WTC11 (cell line): ENCODE measurements at regions not wholly inside any gene's neighbourhood (a gene's known extent, or its start where the extent isn't known, plus 50 kb on each side); places are given as distances from the start of the nearest gene placed in this dataset.

Source experiments
- AR ChIP-seq: fragments of 250-450 bp; sonication (Bioruptor Pico); IDR thresholded peaks from 2 replicates; pipeline ENCODE4 v1.9.0; 2021; ENCODE audit warnings: mild to moderate bottlenecking
- CREB1 ChIP-seq: sonication (generic); formaldehyde crosslinking; IDR thresholded peaks from 2 replicates; pipeline ENCODE4 v1.8.0; 2023; ENCODE audit warnings: mild to moderate bottlenecking, missing genetic modification reagents
- CTCF ChIP-seq: fragments of 200-600 bp; IDR thresholded peaks from 2 replicates; pipeline ENCODE4 v1.8.0; 2022; ENCODE audit warnings: antibody characterized with exemption
- ESRRA ChIP-seq: sonication (generic); formaldehyde crosslinking; IDR thresholded peaks from 2 replicates; pipeline ENCODE4 v1.8.1; 2022; ENCODE audit warnings: mild to moderate bottlenecking, missing genetic modification reagents, borderline replicate concordance
- ETV6 ChIP-seq: sonication (generic); formaldehyde crosslinking; IDR thresholded peaks from 2 replicates; pipeline ENCODE4 v1.8.1; 2022; ENCODE audit warnings: mild to moderate bottlenecking, missing genetic modification reagents
- HMGXB4 ChIP-seq: sonication (generic); formaldehyde crosslinking; IDR thresholded peaks from 2 replicates; pipeline ENCODE4 v1.8.1; 2023; ENCODE audit warnings: mild to moderate bottlenecking, moderate library complexity, missing genetic modification reagents
- IRF1 ChIP-seq: sonication (generic); formaldehyde crosslinking; IDR thresholded peaks from 2 replicates; pipeline ENCODE4 v1.8.0; 2023; ENCODE audit warnings: missing genetic modification reagents
- TP53 ChIP-seq: sonication (generic); formaldehyde crosslinking; IDR thresholded peaks from 2 replicates; pipeline ENCODE4 v1.8.1; 2023; ENCODE audit warnings: mild to moderate bottlenecking, missing genetic modification reagents
- TF ChIP-seq, protein P1 (sequence below): sonication (generic); formaldehyde crosslinking; IDR thresholded peaks from 2 replicates; pipeline ENCODE4 v1.8.1; 2022; ENCODE audit warnings: low read depth, missing genetic modification reagents, borderline replicate concordance
- TF ChIP-seq, protein P2 (sequence below): sonication (generic); formaldehyde crosslinking; IDR thresholded peaks from 2 replicates; pipeline ENCODE4 v1.8.0; 2023; ENCODE audit warnings: mild to moderate bottlenecking, missing genetic modification reagents
- TF ChIP-seq, protein P3 (sequence below): sonication (generic); formaldehyde crosslinking; IDR thresholded peaks from 2 replicates; pipeline ENCODE4 v1.8.1; 2023; ENCODE audit warnings: mild to moderate bottlenecking, missing genetic modification reagents, borderline replicate concordance
- TF ChIP-seq, protein P4 (sequence below): fragments of 250-450 bp; sonication (Bioruptor Pico); IDR thresholded peaks from 2 replicates; pipeline ENCODE4 v1.9.0; 2021; ENCODE audit warnings: mild to moderate bottlenecking

DNA sequence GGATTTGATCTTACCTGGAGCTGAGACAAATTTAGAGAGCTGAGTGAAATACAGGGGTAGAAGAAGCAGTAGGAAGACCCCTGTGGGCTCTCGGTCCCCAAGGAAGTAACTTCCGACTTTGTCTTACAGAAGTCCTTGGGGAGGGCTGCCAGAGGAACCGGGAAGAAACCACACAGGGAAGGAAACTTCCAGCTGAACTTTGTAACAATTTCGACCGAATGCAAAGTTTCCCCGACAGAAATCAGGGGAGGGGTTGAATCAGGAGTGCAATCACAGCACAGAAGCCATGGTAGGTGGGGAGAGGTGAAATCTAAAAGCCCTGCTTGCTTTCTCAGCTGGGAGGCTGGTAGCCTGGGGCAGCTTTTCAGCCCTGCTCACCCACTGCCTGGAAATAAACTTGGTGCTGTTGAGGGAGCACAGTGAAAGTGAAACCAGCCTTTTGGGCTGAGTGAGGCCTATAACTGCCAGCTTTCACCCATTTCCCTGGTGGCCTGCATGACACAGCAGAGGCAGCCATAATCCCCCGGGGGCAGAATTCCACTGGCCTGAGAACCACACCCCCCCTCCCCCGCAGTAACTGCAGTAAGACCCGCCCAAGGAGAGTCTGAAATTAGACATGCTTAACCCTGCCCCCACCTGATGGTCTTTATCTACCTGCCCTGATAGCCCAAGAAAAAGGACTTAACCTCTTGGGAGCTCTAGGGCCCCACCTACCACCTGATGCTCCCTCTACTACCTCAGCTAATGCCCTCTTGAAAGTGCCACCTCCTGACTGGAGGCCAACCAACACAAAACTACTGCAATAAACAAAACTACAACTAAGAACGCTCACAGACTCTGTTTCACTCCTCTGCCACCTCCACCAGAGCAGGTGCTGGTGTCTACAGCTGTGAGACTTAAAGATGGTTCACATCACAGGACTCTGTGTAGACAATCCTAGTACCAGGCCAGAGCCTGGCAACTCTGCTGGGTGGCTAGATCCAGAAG, 248.2 kb downstream of the PARM1 start:
- TF ChIP-seq CTCF (no peak), CREB1 (CRISPR knock-in tag) (no peak), TP53 (no peak), AR (CRISPR knock-in tag) (no peak), ETV6 (CRISPR knock-in tag) (no peak), IRF1 (CRISPR knock-in tag) (no peak), HMGXB4 (CRISPR knock-in tag) (no peak), ESRRA (CRISPR knock-in tag) (no peak)
- TF ChIP-seq, protein P1, sequence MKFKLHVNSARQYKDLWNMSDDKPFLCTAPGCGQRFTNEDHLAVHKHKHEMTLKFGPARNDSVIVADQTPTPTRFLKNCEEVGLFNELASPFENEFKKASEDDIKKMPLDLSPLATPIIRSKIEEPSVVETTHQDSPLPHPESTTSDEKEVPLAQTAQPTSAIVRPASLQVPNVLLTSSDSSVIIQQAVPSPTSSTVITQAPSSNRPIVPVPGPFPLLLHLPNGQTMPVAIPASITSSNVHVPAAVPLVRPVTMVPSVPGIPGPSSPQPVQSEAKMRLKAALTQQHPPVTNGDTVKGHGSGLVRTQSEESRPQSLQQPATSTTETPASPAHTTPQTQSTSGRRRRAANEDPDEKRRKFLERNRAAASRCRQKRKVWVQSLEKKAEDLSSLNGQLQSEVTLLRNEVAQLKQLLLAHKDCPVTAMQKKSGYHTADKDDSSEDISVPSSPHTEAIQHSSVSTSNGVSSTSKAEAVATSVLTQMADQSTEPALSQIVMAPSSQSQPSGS (CRISPR knock-in tag), result no peak
- TF ChIP-seq, protein P2, sequence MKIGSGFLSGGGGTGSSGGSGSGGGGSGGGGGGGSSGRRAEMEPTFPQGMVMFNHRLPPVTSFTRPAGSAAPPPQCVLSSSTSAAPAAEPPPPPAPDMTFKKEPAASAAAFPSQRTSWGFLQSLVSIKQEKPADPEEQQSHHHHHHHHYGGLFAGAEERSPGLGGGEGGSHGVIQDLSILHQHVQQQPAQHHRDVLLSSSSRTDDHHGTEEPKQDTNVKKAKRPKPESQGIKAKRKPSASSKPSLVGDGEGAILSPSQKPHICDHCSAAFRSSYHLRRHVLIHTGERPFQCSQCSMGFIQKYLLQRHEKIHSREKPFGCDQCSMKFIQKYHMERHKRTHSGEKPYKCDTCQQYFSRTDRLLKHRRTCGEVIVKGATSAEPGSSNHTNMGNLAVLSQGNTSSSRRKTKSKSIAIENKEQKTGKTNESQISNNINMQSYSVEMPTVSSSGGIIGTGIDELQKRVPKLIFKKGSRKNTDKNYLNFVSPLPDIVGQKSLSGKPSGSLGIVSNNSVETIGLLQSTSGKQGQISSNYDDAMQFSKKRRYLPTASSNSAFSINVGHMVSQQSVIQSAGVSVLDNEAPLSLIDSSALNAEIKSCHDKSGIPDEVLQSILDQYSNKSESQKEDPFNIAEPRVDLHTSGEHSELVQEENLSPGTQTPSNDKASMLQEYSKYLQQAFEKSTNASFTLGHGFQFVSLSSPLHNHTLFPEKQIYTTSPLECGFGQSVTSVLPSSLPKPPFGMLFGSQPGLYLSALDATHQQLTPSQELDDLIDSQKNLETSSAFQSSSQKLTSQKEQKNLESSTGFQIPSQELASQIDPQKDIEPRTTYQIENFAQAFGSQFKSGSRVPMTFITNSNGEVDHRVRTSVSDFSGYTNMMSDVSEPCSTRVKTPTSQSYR (CRISPR knock-in tag), result no peak
- TF ChIP-seq, protein P3, sequence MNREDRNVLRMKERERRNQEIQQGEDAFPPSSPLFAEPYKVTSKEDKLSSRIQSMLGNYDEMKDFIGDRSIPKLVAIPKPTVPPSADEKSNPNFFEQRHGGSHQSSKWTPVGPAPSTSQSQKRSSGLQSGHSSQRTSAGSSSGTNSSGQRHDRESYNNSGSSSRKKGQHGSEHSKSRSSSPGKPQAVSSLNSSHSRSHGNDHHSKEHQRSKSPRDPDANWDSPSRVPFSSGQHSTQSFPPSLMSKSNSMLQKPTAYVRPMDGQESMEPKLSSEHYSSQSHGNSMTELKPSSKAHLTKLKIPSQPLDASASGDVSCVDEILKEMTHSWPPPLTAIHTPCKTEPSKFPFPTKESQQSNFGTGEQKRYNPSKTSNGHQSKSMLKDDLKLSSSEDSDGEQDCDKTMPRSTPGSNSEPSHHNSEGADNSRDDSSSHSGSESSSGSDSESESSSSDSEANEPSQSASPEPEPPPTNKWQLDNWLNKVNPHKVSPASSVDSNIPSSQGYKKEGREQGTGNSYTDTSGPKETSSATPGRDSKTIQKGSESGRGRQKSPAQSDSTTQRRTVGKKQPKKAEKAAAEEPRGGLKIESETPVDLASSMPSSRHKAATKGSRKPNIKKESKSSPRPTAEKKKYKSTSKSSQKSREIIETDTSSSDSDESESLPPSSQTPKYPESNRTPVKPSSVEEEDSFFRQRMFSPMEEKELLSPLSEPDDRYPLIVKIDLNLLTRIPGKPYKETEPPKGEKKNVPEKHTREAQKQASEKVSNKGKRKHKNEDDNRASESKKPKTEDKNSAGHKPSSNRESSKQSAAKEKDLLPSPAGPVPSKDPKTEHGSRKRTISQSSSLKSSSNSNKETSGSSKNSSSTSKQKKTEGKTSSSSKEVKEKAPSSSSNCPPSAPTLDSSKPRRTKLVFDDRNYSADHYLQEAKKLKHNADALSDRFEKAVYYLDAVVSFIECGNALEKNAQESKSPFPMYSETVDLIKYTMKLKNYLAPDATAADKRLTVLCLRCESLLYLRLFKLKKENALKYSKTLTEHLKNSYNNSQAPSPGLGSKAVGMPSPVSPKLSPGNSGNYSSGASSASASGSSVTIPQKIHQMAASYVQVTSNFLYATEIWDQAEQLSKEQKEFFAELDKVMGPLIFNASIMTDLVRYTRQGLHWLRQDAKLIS, result no peak
- TF ChIP-seq, protein P4, sequence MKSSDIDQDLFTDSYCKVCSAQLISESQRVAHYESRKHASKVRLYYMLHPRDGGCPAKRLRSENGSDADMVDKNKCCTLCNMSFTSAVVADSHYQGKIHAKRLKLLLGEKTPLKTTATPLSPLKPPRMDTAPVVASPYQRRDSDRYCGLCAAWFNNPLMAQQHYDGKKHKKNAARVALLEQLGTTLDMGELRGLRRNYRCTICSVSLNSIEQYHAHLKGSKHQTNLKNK, result no peak
